GM19455 (cell line): ENCODE measurements at regions not wholly inside any gene's neighbourhood (a gene's known extent, or its start where the extent isn't known, plus 50 kb on each side); places are given as distances from the start of the nearest gene placed in this dataset.
A peak's percentile ranks its signal among the peaks of the same experiment; 100 is the strongest.

Experiments used
- ATAC-seq: cut with Tn5 transposase; IDR thresholded peaks from one replicate; pipeline ENCODE4 v1.9.1; 2021; ENCODE audit not compliant: unreplicated experiment

DNA sequence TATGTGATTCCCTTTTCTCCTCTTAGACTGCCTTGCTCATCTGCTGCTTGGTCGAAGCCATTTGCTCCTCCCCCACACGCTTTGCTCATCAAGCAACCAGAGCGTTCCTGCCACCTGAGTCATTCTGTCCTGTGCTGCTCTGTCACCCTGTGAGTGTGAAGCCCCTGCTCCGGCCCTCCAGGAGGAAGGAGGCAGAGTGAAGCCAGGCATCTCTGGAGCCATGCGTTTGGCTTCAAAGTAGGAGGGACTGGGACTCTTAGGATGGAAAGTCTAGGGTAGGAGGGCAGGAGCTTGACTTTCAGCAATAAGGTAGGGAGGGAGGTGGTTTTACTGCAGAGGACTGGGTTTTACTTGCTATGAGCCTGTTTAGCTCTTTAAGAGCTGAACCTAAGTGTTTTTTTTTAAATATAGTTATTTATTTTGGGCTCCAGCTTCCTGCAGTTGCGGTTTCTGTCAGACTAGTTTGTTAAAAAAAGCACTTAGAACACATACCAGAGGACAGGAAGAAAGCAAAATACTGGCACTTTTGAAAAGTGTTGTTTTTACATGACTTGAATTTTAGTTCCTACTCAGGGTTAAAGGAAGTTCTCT lies 63.6 kb downstream of the SPINK2 start:
- ATAC-seq, result peak; percentile 89

- peak; percentile 39 for ATAC-seq
These were observed 64.2 kb downstream of the SPINK2 start for GRCh38 chr4:56757261-56757746.

DNA sequence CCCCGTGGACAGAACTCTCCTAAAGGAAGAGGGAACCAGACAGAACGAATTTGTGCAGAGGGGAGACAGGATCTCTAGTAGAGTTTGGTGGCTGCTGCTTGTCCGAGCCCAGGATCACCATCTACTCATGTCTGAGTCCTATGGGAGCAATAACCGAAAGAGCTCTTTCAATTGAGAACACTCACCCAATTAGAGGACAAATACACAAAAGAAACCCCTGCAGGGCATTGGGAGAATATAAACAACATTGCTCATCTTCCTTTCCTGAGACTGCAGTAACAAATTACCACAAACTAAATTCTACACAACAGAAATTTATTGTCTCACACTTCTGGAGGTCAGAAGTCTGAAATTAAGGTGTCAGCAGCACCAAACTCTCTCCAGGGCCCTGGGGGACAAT lies 65.6 kb downstream of the SPINK2 start:
- ATAC-seq, result no peak

- no peak for ATAC-seq
These were observed 68.5 kb downstream of the SPINK2 start for GRCh38 chr4:56752985-56753384.

DNA sequence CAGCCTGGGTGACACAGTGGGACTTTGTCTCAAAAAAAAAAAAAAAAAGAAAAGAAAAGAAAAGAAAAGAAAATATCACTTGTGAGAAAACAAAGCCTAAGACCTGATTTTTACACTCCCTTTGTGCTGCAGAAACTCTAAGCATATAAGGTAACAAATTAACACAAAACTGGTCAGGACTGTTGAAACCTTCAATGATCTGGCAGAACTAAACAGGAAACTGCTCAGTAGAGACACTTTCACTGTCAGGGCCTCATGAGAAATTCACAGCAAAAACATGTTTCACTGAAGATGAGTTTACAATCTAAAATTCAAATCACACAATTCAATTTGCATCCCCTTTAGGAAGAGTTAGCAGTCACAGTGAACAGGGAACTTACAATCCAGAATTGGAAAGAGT lies 69.1 kb upstream of the HOPX start:
- no peak for ATAC-seq

GRCh38 chr4:56748271-56748670 lies 67.2 kb upstream of the HOPX start:
- no peak for ATAC-seq

- no peak for ATAC-seq
These were observed 65.5 kb upstream of the HOPX start for GRCh38 chr4:56746639-56747038.

GRCh38 chr4:56745042-56745441 lies 63.9 kb upstream of the HOPX start:
- no peak for ATAC-seq

GRCh38 chr4:56744030-56744429 lies 62.9 kb upstream of the HOPX start:
- ATAC-seq, result no peak

DNA sequence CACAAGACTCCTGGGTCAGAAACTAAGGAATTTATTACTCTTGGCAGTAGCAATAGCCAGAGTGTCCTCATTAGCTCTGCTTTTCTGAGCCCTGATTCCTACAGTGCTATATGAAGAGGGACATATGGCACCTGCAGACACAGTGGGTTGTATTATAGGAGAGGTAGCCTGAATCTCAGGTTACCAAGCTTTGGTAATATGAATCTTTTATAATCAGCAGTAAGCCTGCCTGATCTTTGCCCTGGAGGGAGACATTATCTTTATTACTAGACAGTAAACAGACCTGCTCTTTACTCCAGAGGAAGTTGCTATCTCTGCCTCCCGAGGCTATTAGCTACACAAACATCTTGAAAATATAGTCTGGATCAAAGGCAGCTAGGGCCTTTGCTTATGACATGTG lies 62.5 kb upstream of the HOPX start:
- ATAC-seq, result no peak

- ATAC-seq, result no peak
These were observed 61.2 kb upstream of the HOPX start for GRCh38 chr4:56742080-56742871.

GRCh38 chr4:56741595-56741994 lies 60.5 kb upstream of the HOPX start:
- ATAC-seq, result no peak

DNA sequence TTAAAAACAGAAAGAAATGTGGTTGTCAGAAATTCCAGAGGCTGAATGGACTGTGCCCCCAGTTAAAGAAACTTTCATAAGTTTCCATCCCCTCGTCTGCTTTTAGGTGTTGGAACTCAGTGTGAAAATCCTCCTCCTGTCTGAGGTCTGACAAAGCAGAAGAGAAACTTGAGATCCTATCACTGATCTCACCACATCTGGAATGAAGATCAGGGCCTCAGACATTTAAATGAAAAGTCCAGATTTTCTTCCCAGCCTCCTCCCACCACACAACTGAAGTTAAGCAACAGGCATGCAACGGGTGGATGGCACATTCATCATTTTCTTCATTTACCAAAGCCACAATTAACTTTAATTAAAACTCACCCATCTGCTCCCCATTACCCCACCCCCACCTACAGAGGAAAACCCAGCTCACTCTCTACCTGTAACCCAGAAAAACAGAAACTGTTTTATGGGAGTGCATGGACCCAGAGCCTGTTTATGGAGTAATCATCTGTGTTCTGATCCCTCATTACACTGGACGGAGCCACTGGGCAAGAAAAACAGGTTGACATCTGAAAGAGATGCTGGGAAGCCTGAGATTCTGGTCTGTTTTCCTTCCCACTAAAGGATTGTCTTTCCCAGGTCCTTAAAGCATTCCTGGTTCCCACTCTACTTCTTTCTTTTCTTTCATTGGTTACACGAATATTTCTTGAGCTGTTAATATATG lies 58.1 kb upstream of the HOPX start:
- ATAC-seq, result no peak

DNA sequence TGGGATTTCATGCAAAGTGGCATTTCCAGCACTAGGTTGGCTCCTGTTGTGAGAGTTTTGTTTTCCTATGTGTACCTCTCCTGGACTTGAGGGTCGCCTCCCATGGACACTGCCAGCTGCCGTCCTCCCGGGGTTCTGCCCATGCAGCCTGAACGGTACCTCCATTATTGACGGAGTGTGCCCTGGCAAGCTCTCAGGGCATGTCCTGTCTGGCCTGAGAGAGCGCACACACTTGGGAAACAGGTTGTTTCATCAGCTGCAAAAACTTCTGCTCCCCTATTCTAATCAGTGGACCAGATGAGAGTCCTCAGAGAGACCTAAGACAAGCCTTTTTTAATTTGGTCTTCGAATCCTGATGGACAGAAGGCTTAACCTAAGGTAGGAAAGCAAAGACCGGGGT lies 56.6 kb upstream of the HOPX start:
- ATAC-seq, result no peak

DNA sequence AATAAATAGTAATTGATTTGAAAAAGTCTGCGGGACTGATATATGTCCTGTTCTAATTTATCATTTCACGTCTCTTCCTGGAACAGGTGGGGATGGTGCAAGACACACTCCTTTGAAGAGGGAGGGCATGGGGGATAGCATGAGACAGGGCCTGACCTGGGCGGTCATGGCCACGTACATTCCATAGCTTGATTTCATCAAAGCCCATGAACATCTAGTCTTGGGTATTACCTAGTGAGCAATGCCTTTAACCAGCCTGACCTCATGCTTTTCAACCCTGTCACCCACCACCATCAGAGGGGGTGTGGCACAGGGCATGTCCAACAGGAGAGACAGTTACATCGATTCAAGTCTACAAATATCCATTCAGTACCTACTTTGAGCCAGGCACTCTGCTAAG lies 52.3 kb upstream of the HOPX start:
- ATAC-seq, result no peak

DNA sequence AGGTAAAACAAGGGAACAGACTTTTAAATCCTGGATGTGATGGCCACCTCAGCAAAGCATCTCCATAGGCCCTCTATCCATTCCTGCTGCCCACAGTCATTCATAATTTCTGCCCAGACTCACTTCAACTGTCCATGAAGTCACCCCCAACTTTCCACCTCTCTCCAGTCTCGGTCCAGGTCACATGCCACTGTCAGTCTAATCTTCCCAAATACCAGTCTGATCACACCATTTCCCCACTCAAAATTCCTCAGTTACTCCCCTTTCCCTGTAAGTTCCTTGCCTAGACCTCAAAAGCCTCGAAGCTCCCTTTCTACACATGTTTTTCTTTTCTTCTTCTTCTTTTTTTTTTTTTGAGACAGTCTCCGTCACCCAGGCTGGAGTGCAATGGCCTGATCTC lies 51.2 kb upstream of the HOPX start:
- ATAC-seq, result no peak

DNA sequence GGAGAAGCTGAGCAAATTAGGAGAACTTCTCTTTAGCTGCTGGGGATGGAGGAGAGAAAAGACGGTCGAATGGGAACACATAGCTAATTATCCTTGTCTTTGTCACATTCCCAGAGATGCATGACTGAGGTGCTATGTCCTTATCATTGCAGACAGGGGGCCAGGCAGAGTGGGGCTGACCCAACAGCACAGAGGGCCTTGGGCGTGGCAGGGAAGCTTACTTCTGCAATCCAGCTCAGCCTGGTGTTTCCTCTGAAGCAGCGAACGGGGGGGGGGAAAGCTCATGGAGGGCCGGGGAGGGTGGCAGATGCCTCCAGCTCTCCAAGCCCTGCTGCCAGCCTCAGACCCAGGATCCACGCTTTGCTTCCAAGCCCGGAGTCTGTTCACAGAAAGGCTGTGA lies 50.8 kb upstream of the HOPX start:
- ATAC-seq, result no peak
